Skeletal muscle cell (primary cell): ENCODE measurements at regions not wholly inside any gene's neighbourhood (a gene's known extent, or its start where the extent isn't known, plus 50 kb on each side); places are given as distances from the start of the nearest gene placed in this dataset.
"Not testable (repeated sequence)": the region's sequence is repeated elsewhere in the genome, so short reads cannot be mapped to it uniquely, and the experiment has no call there.

Source experiments
- DNase-seq: peaks from one replicate; pipeline ENCODE4 v3.0.0-alpha.2; 2010; ENCODE audit warnings: low read depth
- H3K4me3 ChIP-seq: 2 replicates; pipeline ENCODE4 v1.5.1; 2011; ENCODE audit warnings: low read depth, mild to moderate bottlenecking, control low read depth, low read length, moderate library complexity

DNA sequence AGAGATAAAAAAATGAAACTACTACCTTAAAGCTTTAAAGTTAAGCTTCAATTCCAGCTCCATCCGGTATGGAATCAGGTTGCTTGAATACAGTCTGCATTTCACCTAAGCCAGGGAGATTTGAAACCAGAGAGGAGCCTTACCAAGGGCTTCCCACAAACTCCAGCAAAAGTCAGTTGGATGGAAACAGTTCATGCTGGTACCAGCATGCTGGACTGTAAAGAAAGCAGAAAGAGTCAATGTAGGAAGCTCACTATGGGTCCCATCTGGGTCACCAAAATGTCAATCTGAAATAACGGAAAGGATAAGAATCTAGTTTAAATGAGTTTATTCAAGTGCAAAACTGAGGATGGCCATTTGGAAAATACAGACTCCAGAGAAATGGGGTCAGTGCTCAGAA, 65.3 kb downstream of the CDO1 start:
- no peak overlapping the region for H3K4me3 ChIP-seq

DNA sequence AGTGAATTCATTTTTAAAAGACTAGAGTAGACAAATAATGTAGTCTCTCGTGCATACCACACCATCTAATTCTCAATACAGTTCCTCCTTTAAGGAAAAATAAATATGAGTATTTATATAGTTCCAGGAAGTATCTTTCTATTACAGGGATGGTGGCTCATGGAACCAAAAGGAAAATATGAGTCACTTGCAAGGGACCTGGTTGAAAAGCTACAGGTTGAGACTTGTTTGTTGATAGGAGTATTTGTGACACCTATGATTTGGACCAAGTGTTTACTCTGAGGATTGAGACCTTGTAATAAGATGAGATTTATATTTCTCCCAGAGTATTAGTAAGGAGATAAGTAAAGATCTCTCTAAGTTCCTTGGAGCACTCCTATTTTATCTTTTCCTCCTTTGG, 67.4 kb downstream of the CDO1 start:
- no peak for DNase-seq

More for the DNA sequence above, 65.3 kb downstream of the CDO1 start:
- DNase-seq = no peak

DNA sequence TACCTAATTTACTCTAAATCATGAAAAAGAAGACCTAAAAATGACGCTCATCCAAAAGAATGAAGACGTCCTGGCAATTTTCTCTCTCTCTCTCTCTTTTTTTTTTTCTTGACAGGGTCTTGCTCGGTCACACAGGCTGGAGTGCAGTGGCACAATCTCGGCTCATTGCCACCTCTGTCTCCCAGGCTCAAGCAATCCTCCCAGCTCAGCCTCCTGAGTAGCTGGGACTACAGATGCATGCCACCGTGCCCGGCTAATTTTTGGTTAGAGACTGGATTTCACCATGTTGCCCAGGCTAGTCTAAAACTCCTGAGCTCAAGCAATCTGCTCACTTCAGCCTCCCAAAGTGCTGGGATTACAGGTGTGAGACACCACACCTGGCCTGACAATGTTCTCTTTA, 77.2 kb downstream of the CDO1 start:
- not testable (repeated sequence) for H3K4me3 ChIP-seq, DNase-seq

More for the DNA sequence above, 67.4 kb downstream of the CDO1 start:
- H3K4me3 ChIP-seq = no peak overlapping the region

DNA sequence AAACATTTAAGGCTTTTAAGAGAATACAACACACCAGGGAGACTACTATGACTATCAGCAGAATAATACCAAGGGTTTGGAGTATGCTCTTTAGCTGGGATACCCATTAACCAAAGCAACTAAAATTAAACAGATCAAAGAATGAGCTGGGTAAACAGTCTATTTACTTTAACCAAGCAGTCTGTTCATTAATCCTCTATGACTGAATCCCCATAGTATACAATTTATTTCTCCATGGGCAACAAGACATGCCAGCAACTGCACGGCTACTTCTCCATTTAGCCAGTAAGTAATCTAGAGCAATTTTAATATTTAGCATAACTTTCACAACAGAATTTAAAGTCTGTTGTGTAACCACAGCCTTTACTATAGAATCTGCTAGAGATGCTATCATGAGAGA, 77.6 kb downstream of the CDO1 start:
- no peak overlapping the region for H3K4me3 ChIP-seq
- no peak for DNase-seq

DNA sequence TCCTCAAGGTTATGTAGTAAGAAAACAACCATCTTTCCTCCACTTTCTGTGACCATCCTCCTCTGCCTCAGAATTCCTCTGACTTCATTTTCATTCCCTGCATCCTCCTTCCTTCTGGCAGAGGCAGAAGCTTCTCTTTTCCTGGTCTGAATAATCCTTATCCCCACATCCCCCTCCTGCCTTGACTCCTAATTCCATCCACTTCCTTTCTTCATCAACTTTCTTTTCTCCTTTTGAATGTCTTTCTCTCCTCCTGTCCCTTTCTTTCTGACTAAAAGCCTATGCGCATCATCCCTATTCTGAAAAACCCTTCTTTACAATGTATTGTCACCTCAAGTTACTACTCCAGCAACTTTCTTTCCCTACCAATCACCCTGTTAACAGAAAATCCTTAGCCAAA, 79.0 kb downstream of the CDO1 start:
- no peak overlapping the region for H3K4me3 ChIP-seq
- no peak for DNase-seq

DNA sequence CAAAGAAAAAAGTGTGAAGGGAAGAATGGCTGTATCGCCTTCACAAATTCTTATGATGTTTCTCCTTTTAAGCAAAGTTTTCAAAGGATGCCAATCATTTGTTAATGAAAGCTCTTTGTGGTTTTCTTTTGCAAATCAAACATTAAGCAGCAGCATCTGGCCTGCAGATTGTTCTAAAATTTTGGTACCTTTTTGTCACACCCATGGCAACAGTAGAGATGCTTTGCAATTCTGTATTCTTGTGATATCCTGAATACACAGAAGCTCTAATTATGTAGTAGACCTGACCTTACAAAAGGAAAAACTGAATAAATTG, 79.8 kb downstream of the CDO1 start:
- no peak for DNase-seq
- no peak overlapping the region for H3K4me3 ChIP-seq

DNA sequence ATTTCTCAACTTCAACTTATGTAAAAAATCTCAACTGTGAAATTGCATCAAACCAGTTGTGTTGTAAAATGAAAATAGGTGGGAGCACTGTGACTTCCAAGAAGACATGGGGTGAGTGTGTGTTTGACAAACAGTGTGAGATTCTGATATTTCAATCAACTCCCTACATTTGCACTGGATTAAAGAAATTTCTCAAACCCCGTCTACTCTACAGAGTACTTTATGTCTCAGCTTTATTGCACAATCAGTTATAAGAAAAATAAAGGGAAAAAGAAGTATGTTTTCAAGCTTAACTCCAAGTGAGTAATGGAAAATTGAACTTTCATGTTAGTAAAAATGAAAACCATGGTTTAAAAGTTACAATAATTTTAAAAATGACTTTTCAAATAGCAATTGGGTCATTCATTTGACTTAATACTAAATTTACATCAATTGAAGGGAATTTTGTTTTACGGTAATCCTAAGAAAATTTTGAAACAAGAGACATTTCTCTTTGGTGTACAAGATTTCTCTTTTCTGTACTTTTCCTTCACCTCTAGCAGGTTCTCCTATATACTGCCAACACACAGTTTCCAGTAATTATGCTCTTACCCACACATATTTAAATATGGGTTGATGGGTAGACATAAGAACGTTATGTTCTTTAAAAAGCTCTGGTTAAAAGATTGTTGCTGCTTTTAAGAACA, 80.3 kb downstream of the CDO1 start:
- DNase-seq = no peak

DNA sequence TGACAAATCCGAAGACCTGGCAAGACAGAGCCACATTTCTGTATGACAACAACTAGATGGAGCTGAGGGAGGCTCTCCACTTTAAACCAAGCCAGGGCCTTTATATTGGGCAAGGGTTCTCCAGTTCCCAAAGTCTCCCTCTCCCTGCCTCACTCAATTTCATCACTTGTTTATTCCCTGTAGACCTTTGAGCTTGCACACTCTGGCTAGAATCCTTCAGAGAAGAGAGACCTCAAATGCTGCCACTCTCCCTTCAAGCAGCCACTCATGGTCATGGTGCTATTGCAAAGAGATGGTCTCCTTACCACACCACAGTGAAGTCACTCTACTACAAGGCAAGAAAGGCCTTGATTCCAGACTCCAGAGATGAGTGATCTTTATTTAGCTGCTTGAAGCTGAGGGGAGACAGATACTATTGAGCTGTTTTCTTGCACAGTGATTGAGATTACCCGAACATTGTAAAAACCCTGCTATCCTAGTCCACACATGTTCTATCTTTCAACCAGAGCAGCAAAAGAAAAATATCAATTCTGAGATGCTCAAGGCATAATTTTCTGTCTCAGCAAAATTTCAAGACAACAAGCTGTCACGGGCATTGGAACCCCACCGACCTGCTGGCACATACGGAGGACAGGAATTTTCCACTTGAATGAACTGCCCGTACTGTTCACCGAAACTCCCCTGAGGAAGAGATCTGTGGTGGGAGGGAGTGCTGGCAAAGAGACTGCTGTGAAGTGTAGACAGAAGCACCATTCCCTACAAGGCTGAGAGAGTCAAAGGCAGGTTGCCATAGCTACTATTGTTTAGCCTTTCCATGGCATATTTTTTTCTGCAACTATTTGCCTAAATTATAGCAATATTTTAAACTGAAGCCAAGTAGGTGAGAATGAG, 81.1 kb downstream of the CDO1 start:
- no peak overlapping the region for H3K4me3 ChIP-seq
- no peak for DNase-seq

More for the DNA sequence above, 80.3 kb downstream of the CDO1 start:
- no peak overlapping the region for H3K4me3 ChIP-seq

DNA sequence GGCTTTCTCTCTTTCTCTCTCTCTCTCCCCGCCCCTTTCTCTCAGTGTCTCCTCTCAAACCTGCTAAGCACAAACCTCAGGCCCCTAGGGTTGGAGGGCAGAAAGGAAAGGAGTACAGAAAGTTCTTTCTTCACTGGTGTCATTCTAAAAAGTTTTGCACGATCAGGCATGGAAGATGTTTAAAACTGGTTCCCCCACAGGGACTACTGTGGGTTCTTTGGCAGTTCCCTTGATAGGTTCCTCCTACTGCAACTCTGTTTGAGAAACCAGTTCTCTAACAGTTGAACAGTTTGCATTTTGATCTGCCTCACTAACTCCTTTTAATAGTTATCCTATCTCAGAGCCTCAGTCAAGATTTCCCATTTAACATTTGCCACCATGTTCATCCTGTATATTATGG, 82.9 kb downstream of the CDO1 start:
- H3K4me3 ChIP-seq = no peak overlapping the region
- DNase-seq = no peak

DNA sequence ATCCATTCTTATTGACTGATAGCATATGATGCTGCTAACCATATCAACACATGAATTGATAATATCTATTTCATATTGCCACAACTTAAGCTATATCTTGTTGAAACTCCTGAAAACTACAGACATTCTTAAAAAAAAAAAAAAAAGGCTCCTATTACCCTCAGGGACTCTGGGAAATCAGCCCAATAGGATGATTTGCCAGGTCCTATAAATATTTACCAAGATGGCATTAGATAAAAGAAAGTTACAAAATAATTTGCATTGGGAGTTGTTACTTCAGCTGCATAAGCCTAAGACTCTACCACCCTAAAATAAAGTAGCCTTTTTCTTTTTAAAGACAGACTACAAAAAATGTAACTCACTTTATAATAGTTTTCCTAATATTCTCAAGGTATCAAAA, 84.4 kb downstream of the CDO1 start:
- no peak for DNase-seq
- no peak overlapping the region for H3K4me3 ChIP-seq

DNA sequence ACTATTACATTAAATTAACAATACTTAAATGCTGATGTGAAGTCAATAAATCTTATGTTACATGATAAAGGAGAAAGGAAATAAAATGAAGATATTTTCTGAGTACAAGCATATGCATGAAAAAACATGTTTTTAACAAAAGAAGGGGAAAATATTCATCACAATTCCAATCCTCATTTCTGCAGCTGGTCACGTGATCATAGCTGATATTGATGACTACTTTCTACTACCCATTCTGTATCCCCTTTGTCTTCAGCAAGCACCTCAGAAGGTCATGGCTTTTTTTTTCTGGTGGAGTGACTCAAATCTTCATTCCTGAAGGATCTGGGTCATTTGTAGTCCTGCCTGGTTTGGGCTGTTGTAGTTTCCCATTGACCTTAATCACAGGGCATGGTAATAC, 90.9 kb downstream of the CDO1 start:
- no peak for DNase-seq
- no peak overlapping the region for H3K4me3 ChIP-seq

DNA sequence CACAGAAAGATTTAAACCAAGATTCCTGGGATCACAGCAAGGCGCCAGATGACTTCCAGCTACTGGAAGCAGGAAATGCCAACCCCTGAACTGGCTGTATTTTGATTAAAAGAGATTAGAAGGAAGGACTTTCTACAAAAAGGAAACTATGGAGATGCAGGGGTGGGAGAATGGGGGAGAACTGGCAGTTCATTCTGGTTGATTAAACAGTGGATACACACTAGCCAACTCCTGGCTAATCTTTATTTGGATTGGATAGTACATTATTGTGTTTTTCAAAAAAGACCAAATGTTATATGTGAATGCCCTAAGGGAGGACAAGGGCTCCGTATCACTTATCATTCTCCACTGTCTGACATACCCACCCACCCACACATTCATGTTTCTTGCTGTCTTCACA, 93.2 kb downstream of the CDO1 start:
- no peak for DNase-seq
- no peak overlapping the region for H3K4me3 ChIP-seq

DNA sequence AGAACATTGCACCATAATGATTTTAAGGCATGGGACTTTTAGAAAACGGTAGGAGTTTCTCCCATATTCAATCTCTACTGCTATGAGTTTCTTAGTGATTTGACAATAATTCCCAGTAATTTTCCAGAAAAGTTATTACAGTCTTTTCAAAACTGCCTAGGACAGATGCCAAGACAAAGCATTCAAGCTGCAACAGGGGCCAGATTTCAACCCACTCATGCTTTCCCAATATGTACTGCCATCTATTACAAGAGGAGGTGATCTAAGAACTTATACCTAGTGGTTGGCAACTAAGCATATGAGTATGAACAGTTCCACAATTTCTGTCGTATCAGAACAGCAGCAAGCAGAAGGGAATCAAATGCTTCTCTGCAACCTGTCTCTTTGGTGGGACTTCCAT, 95.1 kb upstream of the TMED7 start:
- no peak overlapping the region for H3K4me3 ChIP-seq
- DNase-seq = no peak

DNA sequence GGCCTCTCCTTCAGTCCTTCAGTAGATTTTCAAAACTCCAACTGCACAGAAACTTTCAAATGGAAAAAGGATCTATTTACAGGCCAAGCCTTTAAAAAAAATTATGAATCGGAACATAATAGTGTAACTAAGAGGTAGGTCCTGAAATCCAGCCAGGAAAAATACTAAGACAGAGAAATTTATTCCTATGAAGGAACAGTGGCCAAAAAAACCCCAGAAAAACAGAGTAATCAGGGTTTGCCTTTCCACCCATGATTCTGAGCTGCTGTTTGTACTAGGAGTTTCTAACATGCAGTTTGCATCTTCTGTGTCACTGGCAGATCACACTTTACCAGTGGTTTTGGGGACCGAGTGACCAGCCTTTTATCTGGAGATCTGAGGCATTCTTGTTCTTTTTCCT, 93.1 kb upstream of the TMED7 start:
- H3K4me3 ChIP-seq = no peak overlapping the region
- DNase-seq = no peak

DNA sequence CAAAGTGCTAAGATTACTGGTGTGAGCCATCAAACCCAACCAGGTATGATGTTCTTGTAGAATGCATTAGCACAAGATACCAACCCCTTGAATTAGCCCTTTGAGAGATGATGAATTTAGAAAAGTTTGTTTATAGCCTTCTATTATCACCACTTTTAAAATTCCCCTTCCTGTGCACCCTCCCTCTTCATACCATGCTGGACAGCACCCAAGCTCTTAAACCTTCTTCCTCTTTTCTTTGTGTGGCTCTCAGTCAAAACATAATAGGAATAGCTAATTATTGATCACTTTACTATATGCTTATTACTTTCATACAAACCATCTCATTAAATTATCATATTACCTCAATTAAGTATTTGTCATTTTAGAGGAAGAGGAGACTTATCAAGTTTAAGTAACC, 87.6 kb upstream of the TMED7 start:
- DNase-seq = no peak
- no peak overlapping the region for H3K4me3 ChIP-seq

DNA sequence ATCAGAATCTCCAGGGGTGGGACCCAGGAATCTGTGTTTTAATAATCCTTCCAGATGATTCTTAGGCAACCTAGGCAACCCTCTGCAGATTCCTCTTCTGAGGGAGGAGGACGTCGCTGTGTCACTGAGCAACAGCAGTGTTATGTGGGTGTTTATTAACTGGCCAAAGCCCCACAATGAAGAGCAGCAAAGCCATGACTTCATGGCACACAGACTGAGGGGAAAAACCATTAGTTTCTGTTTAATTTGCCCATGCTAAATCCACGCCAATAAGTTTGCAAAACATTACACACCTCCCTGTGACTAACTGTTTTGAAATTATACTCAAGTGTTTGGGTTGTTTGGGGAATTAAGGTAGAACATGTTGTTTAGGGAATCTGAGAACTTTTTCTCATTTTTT, 83.7 kb upstream of the TMED7 start:
- no peak for DNase-seq

DNA sequence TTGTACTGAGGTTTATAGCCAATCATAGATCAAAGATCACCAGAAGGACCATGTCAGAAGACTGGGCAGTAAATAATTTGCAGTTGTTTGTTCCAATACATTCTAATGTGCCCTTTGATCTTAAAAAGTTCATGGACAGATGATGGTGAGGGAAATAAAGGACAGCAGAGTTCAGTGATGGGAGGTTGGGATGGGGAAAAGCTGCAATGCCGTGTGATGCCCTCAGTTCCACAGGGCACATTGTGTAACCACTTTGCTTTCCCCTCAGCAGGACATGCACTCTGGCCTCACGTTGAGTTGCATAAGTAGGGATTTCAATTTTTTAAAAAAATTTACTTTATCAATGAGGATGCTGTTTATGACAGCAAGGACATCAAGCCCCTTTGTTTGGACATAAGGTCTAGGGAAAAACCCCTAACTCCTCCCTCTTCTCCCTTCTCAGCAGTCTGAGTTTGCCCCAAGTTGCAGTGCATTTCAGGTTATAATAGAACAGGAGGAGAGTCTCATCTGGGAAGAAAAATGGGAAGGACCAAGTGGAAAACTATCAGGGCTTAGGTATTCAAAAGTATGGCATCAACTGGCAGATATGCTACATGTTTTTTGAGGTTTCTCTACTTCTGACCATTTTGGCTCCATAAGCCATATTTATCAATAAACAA, 83.1 kb upstream of the TMED7 start:
- no peak for DNase-seq

More for the DNA sequence above, 83.7 kb upstream of the TMED7 start:
- H3K4me3 ChIP-seq = no peak overlapping the region

DNA sequence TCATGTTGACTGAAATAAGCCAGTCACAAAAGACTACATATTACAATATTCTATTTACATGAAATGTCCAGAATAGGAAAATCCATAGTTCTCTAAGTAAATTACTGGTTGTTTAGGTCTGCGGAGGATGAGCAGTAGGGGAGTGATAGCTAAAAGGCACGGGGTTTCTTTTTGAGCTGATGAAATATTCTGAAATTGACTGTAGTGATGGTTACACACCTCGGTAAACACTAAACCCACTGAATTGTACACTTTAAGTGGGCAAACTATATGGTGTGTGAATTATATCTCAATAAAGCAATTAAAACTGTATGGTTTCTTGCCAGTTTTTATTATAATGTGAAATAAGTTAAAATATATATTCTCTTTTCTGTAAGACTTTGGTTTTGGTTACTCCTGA, 77.7 kb upstream of the TMED7 start:
- no peak overlapping the region for H3K4me3 ChIP-seq

More for the DNA sequence above, 83.1 kb upstream of the TMED7 start:
- H3K4me3 ChIP-seq = no peak overlapping the region

DNA sequence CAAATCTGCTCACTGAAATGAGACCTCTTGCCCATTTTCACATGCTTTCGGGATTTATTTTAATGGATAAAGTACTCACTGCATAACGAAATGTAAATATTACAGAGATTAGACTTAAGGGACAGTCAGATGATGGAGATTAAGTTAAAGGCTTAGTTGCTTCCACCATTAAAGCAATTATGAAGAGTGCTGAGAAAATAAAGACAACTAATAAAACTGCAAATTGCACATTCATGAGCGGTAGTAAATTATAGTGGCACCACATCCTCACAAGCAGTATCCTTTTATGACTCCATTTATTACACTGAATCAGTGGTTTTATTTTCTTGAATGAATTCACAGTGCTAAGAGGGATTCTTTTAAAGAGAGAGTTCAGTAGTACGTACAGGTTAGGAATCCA, 76.2 kb upstream of the TMED7 start:
- H3K4me3 ChIP-seq = no peak overlapping the region
- DNase-seq = no peak

More for the DNA sequence above, 77.7 kb upstream of the TMED7 start:
- DNase-seq = no peak

DNA sequence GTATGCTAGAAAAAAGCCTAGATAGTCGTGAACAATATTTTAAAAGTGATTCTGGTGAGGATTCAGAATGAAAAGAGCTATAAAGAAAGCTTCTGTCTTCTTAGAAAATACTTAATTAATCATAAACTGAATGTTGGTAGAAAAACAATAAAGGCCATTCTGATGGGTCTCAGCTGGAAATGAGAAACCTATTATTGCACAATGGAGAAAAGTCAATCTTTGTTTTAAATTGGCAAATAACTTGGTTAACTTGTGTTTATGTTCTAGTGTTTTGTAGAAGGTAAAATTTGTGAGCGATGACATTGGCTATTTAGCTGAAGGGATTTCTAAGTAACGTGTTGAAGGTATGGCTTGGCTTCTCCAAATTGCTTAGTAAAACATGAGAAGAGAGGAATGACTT, 74.1 kb upstream of the TMED7 start:
- DNase-seq = no peak
- no peak overlapping the region for H3K4me3 ChIP-seq
